SU-DHL-6 (cell line): ENCODE measurements at regions not wholly inside any gene's neighbourhood (a gene's known extent, or its start where the extent isn't known, plus 50 kb on each side); places are given as distances from the start of the nearest gene placed in this dataset.
"Not testable (repeated sequence)": the region's sequence is repeated elsewhere in the genome, so short reads cannot be mapped to it uniquely, and the experiment has no call there.

ENCODE experiments used
- H2AFZ ChIP-seq: fragments of 200-600 bp; sonication (generic); 2 replicates; pipeline ENCODE4 v1.6.1; 2014; ENCODE audit warnings: low read depth, mild to moderate bottlenecking, moderate library complexity, mixed read lengths, antibody characterized with exemption, low read length; ENCODE audit not compliant: severe bottlenecking
- H3F3A ChIP-seq: fragments of 200-600 bp; shearing (Covaris generic); 2 replicates; pipeline ENCODE4 v1.6.0; 2016; ENCODE audit warnings: antibody characterized with exemption, mild to moderate bottlenecking; ENCODE audit not compliant: insufficient read depth
- H3K27ac ChIP-seq: fragments of 200-600 bp; sonication (generic); 2 replicates; pipeline ENCODE4 v1.5.1; 2016; ENCODE audit warnings: low read depth, mild to moderate bottlenecking, low read length, moderate library complexity, mixed read lengths
- H3K27me3 ChIP-seq: fragments of 200-600 bp; sonication (generic), shearing (Covaris generic); 2 replicates; pipeline ENCODE4 v1.6.0; 2014; ENCODE audit warnings: mild to moderate bottlenecking, low read length
- H3K36me3 ChIP-seq: fragments of 200-600 bp; sonication (generic); 2 replicates; pipeline ENCODE4 v1.6.1; 2014; ENCODE audit warnings: mild to moderate bottlenecking, low read length, mixed read lengths
- H3K4me2 ChIP-seq: fragments of 300-600, 200-600 bp; shearing (Covaris generic), sonication (generic); 2 replicates; pipeline ENCODE4 v1.6.0; 2014; ENCODE audit warnings: low read length, low read depth, mild to moderate bottlenecking; ENCODE audit not compliant: poor library complexity, severe bottlenecking
- H3K4me3 ChIP-seq: fragments of 200-600 bp; sonication (generic); 2 replicates; pipeline ENCODE4 v1.5.1; 2014; ENCODE audit warnings: antibody characterized with exemption, low read length, mild to moderate bottlenecking, mixed read lengths; ENCODE audit not compliant: insufficient read depth, poor library complexity, severe bottlenecking
- H3K79me2 ChIP-seq: fragments of 200-600 bp; sonication (generic); 2 replicates; pipeline ENCODE4 v1.6.1; 2014; ENCODE audit warnings: mild to moderate bottlenecking, low read length, moderate library complexity; ENCODE audit not compliant: insufficient read depth
- H3K9ac ChIP-seq: fragments of 200-600 bp; sonication (generic); 2 replicates; pipeline ENCODE4 v1.7.0; 2014; ENCODE audit warnings: mild to moderate bottlenecking, low read length
- H3K9me2 ChIP-seq: fragments of 200-600 bp; sonication (generic); replicated peaks from 2 replicates; pipeline ENCODE4 v1.6.1; 2014; ENCODE audit warnings: low read length; ENCODE audit not compliant: insufficient read depth
- H3K9me3 ChIP-seq: fragments of 200-600 bp; sonication (generic); 2 replicates; pipeline ENCODE4 v1.6.1; 2014; ENCODE audit warnings: low read length, mixed read lengths; ENCODE audit not compliant: insufficient read depth
- H4K20me1 ChIP-seq: fragments of 200-600 bp; sonication (generic); 2 replicates; pipeline ENCODE4 v1.6.1; 2014; ENCODE audit warnings: low read depth, mild to moderate bottlenecking, antibody characterized with exemption, low read length, moderate library complexity, mixed read lengths
- EZH2phosphoT487 ChIP-seq: fragments of 200-600 bp; sonication (generic), shearing (Covaris generic); conservative IDR thresholded peaks from 2 replicates; pipeline ENCODE4 v1.6.1; 2018; ENCODE audit warnings: mild to moderate bottlenecking, antibody characterized with exemption, low read length, moderate library complexity, mixed read lengths
- TF ChIP-seq, protein P1 (sequence below): fragments of 200-600 bp; sonication (generic); IDR thresholded peaks from one replicate; pipeline ENCODE4 v1.5.1; 2017; ENCODE audit warnings: antibody characterized with exemption, mild to moderate bottlenecking, low read length, moderate library complexity; ENCODE audit not compliant: insufficient read depth, poor library complexity, severe bottlenecking

DNA sequence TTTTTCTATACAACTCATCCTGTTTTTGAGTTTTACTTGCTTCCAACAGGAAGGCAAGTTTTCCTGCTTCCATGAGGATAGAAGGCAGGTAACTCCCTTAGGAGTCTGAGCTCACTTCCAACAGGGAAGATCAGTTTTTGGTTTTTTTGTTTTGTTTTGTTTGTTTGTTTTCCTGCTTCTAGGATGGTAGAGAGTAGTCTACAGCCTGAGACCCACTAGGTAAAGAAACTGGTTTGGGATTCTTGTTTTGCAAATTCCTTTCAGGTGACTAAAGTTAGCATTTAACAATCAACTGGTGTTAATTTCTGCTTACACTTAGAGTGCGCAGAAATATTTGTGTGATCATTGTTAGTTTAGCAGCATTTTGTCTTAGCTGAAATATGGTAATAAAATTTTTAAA is 227.8 kb upstream of the TACR3 start:
- Histone ChIP-seq H3K4me2 (no peak overlapping the region), H3K79me2 (no peaks in the 10 kb centered on the region), H2AFZ (no peak overlapping the region), H3K27ac (no peak overlapping the region), H4K20me1 (no peaks in the 10 kb centered on the region), H3K27me3 (no peaks in the 10 kb centered on the region), H3K9me3 (no peaks in the 10 kb centered on the region), H3K9me2 (no peaks in the 10 kb centered on the region), H3K9ac (no peak overlapping the region), H3K4me3 (no peak overlapping the region), H3F3A (no peaks in the 10 kb centered on the region), H3K36me3 (no peaks in the 10 kb centered on the region)
- TF ChIP-seq EZH2phosphoT487, result no peak
- TF ChIP-seq, protein P1, sequence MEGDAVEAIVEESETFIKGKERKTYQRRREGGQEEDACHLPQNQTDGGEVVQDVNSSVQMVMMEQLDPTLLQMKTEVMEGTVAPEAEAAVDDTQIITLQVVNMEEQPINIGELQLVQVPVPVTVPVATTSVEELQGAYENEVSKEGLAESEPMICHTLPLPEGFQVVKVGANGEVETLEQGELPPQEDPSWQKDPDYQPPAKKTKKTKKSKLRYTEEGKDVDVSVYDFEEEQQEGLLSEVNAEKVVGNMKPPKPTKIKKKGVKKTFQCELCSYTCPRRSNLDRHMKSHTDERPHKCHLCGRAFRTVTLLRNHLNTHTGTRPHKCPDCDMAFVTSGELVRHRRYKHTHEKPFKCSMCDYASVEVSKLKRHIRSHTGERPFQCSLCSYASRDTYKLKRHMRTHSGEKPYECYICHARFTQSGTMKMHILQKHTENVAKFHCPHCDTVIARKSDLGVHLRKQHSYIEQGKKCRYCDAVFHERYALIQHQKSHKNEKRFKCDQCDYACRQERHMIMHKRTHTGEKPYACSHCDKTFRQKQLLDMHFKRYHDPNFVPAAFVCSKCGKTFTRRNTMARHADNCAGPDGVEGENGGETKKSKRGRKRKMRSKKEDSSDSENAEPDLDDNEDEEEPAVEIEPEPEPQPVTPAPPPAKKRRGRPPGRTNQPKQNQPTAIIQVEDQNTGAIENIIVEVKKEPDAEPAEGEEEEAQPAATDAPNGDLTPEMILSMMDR, result no peak

GRCh38 chr4:103946621-103947268 is 227.0 kb upstream of the TACR3 start:
- not testable (repeated sequence) for H3K9me3 ChIP-seq, H3K9ac ChIP-seq, H3K79me2 ChIP-seq, H4K20me1 ChIP-seq, H3K9me2 ChIP-seq, H3K36me3 ChIP-seq, H3K27me3 ChIP-seq, H3K4me3 ChIP-seq, H3K27ac ChIP-seq, H3K4me2 ChIP-seq, H3F3A ChIP-seq, H2AFZ ChIP-seq

DNA sequence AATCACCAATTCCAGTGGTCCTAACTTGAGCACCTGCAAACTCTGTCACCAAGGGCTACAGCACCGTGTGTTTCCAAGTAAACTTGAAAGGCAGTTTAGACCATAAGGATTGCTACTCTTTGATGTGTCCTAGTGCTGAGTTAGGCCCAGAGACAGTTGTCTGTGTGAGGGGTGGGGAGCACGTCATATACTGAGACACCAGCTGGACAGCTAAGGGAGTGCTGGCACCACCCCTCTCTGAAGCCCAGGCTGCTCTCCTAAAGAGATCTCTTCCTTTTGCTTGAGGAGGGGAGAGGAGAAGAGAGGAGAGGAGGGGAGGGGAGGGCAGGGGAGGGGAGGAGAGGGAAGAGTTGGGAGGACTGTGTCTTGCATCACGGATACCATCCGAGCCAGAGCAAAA is 218.7 kb upstream of the TACR3 start:
- no peak overlapping the region for H3K4me2 ChIP-seq
- H3K36me3 ChIP-seq, result no peaks in the 10 kb centered on the region
- H3K79me2 ChIP-seq, result no peaks in the 10 kb centered on the region
- H3K9me3 ChIP-seq, result no peaks in the 10 kb centered on the region
- TF ChIP-seq EZH2phosphoT487, result no peak
- TF ChIP-seq, protein P1, result no peak
- no peaks in the 10 kb centered on the region for H3F3A ChIP-seq
- H3K9ac ChIP-seq, result no peak overlapping the region
- H2AFZ ChIP-seq, result no peak overlapping the region
- H3K9me2 ChIP-seq, result no peaks in the 10 kb centered on the region
- H3K4me3 ChIP-seq, result no peak overlapping the region
- no peaks in the 10 kb centered on the region for H4K20me1 ChIP-seq
- no peak overlapping the region for H3K27ac ChIP-seq
- H3K27me3 ChIP-seq, result no peaks in the 10 kb centered on the region

- Histone ChIP-seq H4K20me1 (no peaks in the 10 kb centered on the region), H3K27ac (no peak overlapping the region), H3K4me3 (no peak overlapping the region), H3K9me3 (no peaks in the 10 kb centered on the region), H3K9ac (no peak overlapping the region), H3F3A (no peaks in the 10 kb centered on the region), H3K27me3 (no peaks in the 10 kb centered on the region), H3K9me2 (no peaks in the 10 kb centered on the region), H3K4me2 (no peak overlapping the region), H2AFZ (no peak overlapping the region), H3K79me2 (no peaks in the 10 kb centered on the region), H3K36me3 (no peaks in the 10 kb centered on the region)
- TF ChIP-seq, protein P1, result no peak
- no peak for TF ChIP-seq EZH2phosphoT487
Measured at GRCh38 chr4:103936653-103937145, 216.9 kb upstream of the TACR3 start.
